NCI-H748 treated with DMSO at 0.1 percent for 48 hours (cell line): ENCODE measurements at regions not wholly inside any gene's neighbourhood (a gene's known extent, or its start where the extent isn't known, plus 50 kb on each side); places are given as distances from the start of the nearest gene placed in this dataset.

ENCODE experiments used
- DNase-seq: peaks from one replicate; lab custom pipeline; 2025; lab: John Stamatoyannopoulos, UW

DNA sequence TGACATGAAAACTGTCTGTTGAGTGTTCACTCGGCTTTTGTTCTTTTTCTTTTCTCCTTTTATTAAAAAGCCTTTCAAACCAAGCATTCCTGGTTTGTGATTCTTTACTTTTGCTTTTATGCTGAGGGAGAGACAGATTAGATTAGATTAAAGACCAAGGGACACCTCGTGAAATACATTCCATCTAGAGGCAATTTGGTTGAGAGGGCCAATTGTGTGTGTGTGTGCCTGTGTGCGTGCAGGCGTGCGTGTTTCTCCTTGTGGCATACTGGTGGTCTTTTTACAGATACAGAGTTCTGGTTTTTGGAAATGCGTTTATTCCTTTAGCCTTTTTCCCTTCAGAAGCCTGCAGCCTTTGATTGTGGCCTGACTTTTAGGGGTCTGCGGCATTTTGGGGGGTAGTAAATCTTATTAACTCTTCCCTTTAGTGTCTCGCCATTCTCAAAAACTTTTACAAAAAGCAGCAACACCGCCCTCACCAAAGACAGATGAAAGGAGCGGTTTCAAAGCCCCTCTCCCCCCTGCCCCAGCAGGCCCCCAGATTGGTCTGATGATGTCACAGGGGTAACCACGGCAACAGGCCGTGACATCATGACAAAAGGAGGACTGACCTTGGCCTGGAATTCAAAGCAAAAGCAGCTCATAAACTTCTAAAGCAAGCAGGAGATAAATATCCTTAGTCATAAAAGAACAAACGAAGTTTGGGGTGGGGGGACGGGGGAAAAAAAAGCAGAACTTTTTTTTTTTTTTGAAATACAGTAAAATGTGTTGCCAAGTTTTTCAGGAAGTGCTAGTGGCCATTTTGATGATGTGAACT, 84.1 kb upstream of the TBX3 start:
- no peak for DNase-seq

DNA sequence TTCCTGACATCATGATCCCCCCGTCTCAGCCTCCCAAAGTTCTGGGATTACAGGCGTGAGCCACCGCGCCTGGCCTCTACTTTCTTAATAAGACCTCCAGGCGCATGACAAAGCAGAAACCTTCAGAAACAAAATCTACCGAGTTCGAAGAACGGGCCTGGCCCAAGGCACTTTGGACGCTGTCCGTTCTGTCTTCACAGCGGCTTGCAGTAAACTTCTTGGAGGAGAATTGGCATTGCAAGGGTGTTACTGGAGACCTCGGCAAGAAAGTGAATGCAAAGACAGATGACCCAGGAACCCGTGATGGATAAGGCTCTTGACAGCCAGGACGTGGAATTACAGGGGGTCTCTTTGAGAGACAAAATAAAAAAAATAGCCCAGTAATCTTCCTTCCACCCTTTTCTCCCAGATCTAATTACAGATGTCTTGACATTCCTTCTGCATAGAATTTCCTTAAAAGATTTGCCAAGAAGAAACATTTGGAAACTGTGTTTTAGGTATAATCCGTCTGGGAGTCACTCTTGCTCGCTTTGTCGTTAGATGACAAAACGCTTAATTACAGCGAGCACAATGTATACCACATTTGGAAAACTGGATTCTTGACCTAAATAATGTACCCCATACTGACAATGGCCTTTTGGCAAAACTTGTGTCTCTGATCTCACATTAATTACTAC, 83.2 kb upstream of the TBX3 start:
- no peak for DNase-seq

DNA sequence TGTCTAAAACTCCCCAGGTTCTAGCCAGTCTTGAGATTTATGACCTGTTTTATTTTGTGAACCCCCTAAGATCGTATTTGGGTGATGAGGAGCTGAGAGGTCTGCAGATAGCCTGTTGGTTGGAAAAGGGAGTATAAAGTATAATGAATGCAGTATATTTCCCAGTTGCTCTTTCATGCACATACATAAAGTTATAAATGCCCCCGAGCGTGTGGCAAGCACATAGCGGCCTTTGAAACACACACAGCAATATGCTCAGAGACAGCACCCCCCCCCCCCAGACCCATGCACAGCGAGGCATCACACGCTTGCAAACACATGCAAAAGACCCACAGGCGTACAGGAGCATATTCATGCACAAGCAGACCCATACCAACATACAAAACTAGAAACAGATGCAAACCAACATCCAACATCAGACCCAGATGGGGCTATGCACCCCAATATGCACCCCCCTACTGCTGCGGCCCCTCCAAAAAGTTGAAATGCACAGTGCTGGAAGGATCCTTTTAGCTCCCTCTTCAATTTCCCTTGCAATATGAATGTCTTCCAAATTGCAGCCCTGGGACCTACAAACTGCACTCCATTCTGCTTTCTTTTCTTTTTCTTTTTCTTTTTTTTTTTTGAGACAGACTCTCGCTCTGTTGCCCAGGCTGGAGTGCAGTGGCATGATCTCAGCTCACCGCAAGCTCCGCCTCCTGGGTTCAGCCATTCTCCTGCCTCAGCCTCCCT, 82.2 kb upstream of the TBX3 start:
- no peak for DNase-seq

DNA sequence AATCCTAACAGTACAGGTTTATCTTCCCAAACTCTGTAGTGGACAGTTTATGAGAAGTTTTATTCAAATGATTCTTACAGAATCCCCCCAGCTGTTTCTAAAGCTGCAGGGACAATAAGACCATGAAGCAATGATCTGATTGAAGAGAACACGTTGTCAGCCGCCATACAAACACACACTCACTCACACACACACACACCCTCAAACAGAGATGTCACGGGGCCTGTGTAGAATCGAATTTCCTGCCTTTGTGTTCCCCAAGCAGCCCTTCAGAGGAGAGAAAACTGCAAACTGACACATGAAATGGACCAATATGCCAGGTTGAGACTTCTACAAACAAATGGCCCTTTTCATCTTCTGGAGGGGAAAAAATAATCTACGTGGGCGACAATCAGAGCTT, 80.5 kb upstream of the TBX3 start:
- DNase-seq, result peak; percentile 21

DNA sequence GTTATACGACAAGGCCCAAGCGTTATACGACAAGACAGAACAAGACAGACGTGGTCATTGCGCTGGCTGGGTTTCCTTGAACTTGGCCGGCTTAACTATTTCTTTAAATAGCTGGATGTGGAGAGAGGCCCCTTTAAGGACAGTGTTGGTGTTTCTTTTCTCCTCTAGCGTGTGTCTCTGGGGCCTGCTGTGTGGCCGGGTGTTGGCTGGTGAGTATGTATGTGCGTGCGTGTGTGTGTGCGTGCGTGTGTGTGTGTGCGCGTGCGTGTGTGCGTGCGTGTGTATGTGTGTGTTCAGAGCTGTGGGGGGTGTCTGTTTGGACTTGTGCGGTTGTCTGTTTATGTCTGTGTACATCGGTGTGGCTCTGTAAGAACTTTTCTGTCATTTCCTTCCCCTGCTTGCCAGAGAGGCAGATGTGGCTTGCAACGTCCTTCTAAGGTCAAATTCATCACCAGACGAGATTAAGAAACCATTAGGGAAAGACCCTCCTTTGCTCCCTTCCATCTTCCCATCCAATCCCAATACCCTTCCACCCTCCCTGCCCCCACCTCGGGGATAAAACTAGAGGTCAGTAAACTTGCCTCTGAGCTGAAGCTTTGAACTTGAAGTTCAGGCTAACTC, 78.6 kb upstream of the TBX3 start:
- DNase-seq, result no peak

DNA sequence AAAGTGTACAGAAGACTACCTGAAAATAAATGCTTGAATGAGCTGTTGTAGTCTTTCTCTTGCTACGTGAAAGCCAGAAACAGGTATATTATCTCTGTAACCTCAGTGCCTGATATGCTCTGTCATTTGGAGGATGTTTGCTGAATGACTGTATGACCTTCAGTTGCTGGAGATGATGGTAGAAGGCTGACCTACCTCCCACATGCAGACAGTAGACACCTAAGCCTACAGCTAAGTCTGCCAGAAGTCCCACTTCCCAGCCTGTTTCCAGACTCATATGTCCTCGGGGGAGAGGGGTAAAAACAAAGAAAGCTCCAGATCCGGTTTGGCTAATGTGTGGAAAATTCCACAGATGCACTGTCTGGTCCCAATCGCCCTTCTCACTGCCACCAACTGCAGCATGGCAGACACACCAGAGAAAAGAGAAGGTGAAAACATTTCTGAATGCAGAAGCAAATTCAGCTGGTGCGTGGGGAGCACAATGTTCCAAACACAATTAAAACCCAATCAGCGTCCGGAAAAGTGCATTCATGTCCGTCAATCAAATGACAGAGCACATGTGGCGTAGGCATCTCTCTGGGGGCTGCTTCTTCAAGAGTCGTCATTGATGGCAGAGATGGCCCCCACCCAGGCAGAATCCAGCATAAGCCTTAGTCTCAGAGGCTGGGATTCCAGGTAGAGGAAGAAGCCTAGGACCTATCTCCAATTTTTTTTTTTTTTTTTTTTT, 76.3 kb upstream of the TBX3 start:
- DNase-seq, result no peak

DNA sequence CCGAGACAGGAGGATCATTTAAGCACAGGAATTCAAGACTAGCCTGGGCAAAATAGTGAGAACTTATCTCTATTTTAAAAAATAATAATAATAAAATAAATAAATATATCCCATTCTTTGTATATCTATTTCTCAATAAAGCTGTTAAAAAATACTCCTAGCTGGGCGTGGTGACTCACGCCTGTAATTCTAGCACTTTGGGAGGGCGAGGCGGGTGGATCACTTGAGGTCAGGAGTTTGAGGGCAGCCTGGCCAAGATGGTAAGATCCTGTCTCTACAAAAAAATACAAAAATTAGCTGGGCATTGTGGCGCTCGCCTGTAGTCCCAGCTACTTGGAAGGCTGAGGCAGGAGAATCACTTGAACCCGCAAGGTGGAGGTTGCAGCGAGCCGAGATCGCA, 75.7 kb upstream of the TBX3 start:
- DNase-seq, result no peak

DNA sequence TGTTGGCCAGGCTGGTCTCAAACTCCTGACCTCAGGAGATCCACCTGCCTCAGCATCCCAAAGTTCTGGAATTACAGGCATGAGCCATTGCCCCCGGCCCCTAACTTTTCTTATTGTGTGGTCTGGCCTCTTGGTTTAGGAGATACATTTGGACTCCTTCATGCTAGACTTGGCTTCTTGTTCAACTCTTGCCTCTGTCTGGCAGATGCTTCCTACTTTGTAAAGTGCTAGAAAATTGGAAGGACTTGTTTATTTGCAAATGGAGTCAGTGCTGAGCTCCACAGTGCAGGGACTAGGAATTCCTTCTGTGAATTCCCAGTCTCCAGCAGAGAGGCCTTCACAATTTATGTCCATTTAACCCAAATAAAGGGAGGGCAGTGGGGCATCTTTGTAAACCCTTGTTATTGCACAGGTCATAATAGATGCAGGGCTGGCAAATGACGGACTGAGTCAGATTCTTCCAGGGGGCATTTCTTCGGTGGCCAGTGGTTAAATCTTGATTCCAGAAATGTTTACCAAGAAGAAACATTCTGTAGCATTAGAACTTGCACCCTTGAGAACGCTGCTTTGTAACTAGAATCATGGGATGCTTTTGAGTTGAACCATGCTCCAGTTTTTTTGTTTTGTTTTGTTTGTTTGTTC, 73.8 kb upstream of the TBX3 start:
- no peak for DNase-seq

DNA sequence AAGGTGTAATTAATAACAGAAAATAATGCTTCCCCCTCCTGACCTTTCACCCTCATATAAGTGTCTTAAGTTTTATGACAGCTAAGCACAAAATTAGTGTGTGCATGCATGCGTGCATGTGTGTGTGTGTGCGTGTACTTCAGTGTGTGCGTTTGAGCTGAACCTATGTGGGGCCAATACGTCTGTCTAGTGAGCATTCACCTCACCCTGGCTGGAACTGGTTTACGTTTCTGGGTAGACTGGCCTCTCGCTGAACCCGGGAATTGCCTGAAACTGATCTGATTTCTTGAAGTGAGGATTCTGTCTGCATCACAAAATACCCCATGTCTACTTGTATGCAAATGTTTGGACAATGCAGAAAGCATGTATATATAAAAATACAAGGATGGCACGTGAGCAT, 68.2 kb upstream of the TBX3 start:
- no peak for DNase-seq

DNA sequence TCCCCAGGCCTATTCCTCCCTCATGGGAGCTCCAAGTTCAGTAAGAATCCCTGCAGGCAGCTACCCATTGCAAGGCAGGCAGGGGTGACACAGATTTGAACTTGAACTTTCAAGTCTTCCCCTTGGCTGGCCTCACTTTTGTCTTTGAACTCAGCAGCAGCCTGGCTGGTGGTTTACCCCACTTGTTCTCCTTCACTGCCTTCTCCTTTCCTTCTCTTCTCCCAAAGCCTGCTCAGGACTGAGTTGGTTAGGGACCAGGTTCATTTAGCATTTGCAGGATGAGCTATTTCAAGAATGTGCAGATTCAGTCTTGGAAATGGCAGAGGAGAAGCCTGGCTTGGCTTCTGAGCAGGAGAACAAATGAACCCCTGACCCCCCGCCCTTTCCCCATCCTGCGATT, 67.7 kb upstream of the TBX3 start:
- no peak for DNase-seq

DNA sequence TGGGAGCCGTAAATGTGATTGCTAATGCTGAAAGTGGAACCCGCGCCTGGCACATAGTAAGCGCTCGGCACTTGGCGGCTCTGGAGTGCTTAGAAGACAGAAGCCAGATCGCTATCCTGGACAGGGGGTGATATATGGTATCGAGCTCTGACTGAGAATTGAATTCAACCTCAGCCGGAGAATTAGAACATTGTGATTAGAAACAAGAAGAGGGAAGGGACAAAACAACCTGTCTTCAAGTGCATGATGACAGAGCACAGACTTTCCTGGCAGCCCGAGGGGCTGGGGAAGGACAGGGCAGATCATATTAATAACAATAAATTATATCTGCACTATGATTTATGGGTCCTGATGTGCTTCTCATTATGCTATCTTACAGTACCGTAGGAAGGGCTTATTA, 66.9 kb upstream of the TBX3 start:
- DNase-seq, result no peak

DNA sequence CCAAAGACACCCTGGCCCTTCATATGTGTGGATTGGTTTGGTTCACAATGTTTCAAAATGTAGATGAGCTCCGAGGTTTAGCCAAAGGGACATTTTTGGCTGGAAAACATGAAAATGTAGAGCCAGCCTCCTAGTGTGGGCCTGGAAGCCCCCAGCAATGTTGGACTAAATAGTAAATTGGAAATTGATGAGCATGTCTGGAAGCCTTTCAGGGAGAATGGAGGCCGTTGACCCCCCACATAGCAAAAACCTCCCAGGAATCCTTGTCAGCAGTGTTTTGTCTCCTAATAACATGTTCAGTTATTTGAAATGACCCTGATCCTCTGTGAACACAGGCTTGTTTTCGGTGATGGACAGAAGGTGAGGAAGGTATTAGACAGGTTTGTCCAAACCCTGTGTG, 65.1 kb upstream of the TBX3 start:
- DNase-seq, result no peak

DNA sequence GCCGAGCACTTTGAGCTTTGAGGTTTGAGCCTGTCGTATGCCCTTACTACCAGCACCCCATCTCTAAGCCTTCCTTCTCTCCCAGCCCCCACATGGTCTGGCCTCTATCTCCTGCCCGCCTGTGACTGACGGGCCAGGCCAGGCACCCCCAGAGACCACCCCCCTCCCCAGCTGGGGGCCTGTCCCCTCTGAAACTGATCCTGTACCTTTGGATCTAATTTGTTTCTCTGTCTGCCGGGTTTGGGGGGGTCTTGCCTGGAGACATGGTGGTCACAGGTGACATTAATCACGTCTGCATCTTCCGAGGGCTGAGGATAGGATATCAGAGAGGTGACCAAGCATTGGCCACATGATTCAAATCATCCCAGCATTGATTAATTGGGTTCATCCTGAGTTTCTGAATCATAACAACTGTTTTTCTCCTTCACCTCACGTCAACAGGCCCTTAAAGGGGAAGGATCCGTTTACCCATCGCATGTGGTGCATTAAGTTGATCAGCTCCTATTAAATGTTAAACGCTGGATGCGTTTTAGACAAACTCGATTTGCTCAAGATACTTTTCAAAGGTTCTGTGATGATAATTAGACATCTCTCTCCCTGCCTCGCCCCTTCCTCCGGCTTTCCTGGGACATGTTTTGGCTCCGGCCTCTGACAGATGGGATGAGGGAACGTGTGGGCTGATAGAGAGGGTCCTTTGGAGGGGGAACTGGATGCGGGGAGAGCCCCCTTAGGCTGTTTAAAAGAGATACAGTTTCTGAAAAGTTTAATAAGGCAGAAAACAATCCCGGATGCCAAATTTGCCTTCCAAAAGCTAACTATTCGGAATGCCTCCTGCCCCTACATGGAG, 63.3 kb upstream of the TBX3 start:
- DNase-seq, result no peak

DNA sequence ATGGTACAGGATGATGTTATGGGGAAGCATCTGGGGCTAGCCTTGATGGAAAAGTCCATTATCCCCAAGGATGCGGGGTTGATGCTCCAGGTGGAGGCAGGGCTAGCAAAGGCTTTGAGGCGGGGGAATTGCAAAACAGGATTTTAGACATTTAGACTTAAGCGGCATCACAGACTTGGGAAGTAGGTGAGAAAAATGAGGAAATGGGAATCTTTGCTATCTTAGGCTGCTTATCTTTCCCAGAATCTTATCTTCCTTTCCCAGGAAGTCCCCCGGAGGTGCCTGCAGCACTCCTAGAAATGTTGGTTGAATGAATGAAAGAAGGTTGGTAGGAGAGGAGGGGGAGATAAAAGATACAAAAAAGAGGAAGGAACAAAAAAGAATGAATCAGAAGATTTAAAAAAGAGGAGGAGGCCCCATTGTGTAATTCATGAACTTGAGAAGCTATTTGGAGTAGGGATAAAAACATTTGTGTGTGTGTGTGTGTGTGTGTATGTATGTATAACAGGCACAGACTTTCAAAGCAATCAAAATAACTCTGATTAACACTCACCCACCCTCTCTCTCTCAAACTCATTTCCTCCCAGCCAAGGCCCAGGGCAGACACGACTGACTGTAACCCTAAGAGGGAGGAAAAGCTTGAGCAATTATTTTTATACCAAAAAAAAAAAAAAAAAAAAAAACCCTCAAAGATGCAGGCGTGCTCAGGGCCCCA, 62.5 kb upstream of the TBX3 start:
- DNase-seq, result no peak

DNA sequence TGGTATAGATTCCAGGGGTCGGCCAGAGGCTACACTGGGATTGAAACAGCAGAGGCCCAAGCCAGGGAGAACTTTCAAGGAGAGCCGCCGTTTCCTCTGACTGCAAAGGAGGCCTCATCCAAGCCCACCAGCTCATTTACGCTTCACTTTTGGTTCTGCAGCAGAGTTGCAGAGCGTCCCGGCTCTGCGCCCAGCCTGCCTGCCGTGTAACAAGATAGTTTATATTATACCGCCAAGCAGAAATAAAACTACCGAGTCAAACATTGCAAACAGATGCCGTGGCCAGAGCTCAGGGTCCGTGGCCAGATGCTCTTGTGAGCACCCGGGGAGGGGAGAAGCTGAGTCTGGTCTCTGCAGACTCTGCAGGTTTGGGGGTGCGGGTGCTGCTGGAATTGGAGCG, 60.7 kb upstream of the TBX3 start:
- no peak for DNase-seq

DNA sequence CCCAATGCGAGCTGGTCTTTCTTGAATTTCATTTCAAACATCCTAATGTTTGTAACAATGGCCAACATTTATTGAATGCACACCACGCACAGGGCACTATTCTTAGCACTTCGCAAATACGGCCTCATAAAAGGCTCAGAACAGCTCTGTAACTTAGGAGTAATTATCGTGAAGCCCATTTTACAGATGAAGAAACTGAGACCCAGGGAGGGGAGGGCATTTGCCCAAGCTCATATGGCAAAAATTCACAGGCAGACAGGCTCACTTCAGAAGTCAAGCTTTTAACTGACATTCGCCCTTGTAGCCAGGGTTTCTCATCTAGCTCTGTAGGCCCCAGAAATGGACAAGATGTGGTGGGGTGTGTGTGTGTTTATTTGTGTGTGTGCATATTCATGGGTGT, 60.3 kb upstream of the TBX3 start:
- DNase-seq, result no peak

DNA sequence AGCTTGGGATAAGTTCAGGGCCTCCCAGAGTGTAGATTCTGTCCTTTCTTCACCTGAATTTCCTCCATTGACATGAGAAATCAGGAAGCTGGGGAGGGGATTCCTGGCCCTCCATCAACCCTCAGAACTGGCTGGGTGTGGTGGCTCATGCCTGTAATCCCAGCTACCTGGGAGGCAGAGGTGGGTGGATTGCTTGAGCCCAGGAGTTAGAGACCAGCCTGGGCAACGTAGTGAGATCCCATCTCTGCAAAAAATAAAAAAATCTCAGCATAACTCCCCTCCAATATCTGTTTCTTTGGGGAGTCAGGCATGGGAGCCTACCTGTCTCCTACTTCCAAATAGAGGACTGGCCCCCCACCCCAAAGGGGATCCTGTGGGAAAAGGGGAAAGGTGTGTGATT, 59.8 kb upstream of the TBX3 start:
- DNase-seq, result no peak

DNA sequence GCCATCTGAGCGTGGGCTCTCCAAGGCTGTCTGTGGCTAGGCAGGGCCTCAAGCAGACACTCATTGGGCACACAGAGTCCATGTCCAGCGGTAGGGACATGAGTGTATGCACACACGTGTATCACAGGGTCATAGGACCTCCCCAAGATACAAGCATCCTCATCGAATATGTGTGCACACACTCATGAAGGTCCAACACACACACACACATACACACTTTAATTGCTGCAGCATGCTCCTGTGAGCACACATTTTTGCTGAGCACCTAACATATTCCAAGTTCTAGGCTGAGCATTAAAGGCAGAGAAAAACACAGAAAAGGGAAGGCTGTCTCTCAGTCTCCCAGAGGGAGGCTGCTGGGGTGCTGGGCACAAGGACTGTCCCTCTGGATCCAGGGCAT, 59.3 kb upstream of the TBX3 start:
- no peak for DNase-seq

DNA sequence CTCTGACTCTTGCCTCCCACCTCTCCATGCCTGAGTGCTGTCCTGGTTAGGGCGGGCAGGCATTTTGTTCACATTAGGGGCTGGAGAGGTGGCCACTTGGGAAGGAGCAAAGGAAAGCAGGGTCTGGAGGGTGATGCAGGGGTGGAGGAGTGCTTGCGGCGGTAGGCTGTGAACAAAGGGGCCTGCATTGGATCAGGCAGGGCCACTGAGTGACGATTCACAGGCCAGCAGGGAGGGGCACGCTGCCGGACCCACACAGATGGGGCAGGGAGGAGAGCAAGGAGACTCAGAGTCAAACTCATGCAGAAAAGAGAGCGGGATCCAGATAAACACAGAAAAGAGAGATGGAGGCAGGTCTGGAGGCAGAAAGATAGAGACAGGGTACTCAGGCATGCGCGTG, 58.4 kb upstream of the TBX3 start:
- DNase-seq, result no peak

DNA sequence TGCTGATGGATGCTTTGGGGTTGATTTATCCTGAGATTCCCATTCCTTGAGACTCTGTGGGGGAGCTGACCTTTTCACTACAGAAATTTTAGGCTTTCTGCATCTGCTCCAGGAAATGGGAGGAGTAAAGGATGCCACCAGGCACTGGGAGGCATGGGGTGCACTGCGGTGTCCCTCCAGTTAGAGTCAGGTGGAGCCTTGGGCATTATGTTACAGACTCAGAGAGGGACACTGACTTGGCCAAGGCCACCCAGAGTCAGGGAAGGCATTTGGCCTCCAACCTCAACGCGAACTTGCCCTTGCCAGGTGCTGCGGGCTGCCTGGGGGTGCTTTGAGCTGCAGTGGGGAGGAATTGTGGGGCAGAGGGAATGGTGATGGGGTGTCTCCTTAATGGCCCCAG, 58.0 kb upstream of the TBX3 start:
- no peak for DNase-seq
